NOMO-1 treated with dmso at 0.1 percent for 144 hours (cell line): ENCODE measurements at regions not wholly inside any gene's neighbourhood (a gene's known extent, or its start where the extent isn't known, plus 50 kb on each side); places are given as distances from the start of the nearest gene placed in this dataset.
A peak's percentile ranks its signal among the peaks of the same experiment; 100 is the strongest.

Experiments
- DNase-seq: peaks from one replicate; lab custom pipeline; 2025; ENCODE audit not compliant: unreplicated experiment; lab: John Stamatoyannopoulos, UW

- peak; percentile 67 for DNase-seq
Measured at GRCh38 chr3:177426878-177427495, 229.7 kb upstream of the TBL1XR1 start.

DNA sequence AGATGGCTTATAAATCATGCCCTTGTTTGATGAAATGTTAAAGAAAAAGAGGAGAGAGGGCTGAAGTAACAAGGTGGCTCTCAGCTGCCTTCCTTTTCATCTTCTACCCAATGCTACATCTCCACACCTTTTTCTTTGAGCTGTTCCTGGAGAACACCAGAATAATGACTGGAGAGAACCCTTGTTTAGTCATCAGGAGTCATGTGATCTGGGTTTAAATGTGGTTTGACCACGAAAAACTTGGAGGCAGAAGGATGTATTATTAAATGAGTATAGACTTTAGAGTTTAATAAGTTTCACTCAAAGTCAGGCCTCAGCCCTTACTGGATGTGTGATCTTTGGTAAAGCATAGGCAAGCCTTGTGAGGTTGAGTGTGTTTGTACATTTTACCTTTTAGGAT, 230.3 kb upstream of the TBL1XR1 start:
- no peak for DNase-seq

DNA sequence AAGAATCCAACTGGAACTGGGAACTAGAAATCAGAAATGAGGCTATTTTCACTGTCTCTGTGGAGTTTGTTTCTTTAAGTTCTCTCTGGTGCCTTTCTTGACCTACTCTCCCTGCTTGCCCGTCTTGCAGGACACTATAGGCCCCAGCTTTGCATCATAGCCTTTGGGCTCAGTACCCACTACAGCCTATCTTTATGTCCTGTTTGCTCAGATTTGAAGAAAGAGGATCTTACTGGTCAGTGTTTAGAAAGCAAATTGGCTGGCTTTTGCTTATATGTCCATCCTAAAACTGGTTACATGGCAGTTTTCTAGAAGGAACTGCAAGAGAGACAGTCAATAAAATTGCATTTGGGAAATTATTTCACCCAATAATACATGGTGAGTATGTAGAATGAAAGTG, 231.8 kb upstream of the TBL1XR1 start:
- DNase-seq, result no peak

GRCh38 chr3:177429771-177430170, 232.5 kb upstream of the TBL1XR1 start:
- DNase-seq, result no peak

DNA sequence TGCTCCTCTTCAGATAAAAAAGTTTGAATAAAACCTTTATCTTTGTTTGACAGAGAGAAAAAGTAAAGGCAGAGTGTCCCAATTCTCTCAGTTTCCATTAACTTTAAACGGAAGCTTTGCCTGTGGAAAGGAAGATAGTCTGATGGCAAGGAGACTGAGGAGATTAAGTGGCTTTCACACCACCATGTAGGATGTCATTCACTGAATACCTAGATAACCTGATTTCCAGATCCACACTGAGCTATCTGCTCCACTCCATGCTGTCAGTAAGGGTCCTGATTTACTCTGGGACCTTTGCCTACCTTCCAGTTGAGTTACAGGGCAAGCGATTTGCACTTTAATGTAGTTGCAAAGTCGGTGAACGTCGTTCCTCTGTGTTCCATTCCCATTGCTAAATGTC, 233.4 kb upstream of the TBL1XR1 start:
- DNase-seq, result no peak

GRCh38 chr3:177431525-177432176, 234.4 kb upstream of the TBL1XR1 start:
- no peak for DNase-seq

- no peak for DNase-seq
Measured at GRCh38 chr3:177435301-177435700, 238.0 kb upstream of the TBL1XR1 start.

DNA sequence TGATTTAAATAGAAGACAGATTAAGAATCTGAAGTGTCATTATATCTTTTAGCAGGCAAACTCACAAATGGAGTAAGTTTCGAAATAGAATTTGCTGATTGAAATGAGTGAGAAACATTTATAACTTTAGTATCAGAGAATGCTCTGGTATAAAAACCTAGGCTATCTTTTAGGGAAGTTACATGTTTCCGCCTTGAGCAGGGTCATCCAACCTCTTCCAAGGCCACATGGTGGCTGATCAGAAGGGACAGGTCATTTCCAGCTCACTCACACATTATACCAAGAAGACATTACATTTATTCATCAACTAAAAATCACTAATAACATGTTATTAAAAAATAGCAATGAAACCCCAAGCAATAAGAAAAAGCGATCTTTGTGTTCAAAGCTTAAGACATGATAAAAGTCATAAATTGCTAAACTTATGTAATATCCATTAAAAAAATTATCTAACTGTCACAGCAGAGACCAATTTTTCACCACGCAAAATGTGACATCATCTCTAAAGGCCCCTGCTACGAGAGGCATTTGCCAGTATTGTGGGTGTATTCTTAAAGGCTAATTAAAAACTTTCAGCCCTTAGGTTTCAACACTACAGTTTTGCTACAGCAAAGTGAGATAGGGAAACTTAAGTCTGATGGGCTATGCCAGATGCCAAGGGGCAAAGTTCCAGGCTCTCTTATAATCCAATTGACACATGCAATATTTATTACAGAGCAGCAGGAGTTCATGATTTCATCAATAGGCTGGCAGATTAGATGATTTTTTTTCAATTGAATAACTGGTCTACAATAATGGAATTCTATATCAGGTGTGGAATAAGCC, 240.4 kb upstream of the TBL1XR1 start:
- no peak for DNase-seq

- DNase-seq, result no peak
Measured at GRCh38 chr3:177438596-177439220, 241.4 kb upstream of the TBL1XR1 start.

- no peak for DNase-seq
Measured at GRCh38 chr3:177439694-177440269, 242.5 kb upstream of the TBL1XR1 start.

- no peak for DNase-seq
Measured at GRCh38 chr3:177440456-177441104, 243.3 kb upstream of the TBL1XR1 start.

DNA sequence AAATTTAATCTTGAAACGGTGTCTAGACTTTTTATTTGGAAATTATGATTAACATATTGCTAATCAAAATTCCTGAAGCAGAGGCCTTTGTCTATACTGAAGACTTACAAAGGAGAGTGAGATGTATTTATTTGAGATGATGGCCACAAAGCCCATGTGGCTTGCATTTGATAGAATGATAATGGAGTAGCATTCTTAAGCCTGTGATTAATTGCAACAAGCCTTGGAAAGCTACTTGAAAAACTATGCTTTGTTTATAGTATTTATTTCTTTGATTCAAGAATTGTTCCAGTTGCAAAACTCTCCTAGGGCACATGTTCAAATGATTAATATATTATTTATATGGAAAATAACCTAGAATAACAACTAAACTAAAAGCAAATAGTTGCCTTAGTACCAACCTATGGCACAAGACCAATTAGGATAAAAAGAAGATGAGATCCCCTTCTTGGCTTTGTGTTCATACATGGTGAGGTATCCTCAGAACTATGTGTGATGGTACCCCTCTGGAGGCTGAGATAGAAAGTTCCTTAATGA, 244.1 kb upstream of the TBL1XR1 start:
- DNase-seq, result no peak

DNA sequence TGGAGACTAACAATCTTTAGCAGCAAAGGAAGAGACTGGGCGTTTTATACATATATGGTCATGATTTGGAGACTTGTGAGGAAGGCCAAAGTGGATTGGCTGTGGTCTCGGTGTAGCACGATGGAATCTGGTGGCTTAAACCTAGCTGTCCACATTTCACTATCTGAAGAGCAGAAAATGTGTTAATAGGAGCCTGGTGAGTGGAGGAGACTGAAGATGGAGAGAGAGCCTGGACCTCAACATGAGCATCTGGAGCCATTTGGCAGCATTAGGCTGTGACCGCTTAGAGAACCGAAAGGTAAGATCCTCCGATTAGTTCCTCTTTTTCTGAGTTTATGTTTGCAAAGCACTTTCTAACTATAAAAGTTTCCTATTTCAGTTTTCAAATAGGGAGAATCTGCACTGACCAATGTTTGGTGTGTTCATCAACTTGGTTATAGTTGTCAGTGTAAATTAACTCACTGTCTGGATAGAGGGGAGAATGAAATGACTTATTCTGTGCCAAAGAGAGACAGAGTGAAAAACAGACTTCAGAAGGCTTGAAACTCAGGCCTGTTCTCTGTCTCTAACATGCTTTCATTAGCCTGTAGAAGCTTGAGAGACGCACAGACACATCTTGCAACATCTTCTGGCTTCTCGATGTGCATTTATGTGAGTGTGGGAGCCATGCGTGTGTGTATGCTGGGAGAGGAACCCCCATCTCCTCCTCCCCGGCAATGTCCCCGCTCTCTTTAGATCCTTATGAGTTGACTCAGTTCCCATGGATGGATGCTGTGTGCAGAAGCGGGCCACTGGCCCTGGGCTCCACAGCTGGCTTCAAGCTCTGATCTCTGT, 244.7 kb upstream of the TBL1XR1 start:
- peak; percentile 88 for DNase-seq

DNA sequence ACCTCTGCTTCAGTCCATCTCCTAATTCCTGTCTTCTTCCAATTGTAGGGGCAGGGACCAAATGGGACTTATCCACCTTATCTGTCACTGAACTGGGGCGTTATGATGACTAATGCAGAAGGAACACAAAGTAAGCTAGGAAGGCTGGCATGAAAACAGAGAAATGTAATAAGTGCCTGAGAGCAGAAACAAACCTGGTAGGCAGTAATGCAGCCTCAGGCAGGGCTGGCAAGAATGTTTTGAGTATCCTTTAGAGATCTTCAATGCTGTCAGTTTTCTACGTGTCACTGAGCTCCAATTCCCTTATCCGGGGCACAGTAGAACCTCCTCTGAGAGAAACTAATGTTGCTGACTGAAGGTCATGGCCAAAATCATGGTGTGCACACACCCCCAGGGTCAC, 246.2 kb upstream of the TBL1XR1 start:
- DNase-seq, result no peak

DNA sequence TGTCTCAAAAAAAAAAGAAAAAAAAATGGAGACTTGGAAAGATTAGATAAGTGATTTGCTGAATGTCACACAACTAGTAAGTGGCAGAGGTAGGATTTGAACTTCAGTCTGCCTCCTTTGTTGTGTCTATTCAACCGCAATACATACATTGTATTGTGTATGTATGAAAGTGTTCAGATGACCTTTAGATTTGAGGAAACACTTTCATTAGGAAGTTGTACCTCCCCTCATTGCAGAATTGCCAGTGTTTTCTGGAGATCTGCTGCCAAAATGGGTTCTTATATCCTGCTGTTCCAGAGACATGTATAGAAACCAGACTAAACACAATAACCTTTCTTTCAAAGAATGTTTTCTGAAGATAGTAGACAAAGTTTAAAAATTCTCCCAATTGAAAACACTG, 247.4 kb upstream of the TBL1XR1 start:
- no peak for DNase-seq

- no peak for DNase-seq
Measured at GRCh38 chr3:177445549-177445948, 248.3 kb upstream of the TBL1XR1 start.

DNA sequence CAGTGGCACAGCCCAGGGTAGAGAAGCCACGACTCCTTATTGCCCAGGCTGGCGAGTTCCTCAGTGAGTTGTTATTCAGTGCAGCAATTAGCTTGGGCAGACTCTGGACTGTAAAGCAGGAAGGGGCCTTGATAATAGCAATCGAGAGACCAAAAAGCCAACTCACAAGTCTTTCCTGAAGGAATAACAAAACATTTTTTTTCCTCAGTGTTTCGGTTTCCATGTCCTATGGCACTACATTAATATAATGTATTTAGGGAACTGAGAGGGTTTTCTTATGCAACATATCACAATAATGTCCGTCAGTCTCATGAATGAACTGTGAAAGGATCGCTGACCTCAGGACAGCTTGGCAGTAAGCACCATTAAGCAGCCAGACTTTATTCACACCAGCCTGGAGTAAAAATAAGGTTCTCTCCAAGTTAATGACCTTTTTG, 248.9 kb upstream of the TBL1XR1 start:
- no peak for DNase-seq

GRCh38 chr3:177447938-177448337, 250.7 kb upstream of the TBL1XR1 start:
- no peak for DNase-seq

DNA sequence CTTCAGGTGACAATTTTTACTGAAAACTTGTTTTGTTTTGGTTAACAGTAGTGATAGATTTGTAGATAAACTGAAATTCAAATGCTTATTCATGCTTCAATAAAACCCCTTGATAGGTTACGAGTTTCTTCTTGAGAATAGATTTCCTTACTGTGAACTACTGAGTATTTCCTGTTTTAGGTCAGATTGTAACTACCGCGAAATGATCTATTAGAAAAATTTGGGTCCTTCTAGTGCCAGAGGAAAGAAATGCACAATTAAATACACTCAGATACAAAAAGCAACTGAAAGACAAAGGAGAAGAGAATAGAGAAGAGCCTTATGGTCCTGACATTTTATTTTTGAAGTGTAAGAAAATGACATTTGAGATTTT, 251.7 kb upstream of the TBL1XR1 start:
- DNase-seq, result no peak
